K562 (cell line): ENCODE measurements at regions not wholly inside any gene's neighbourhood (a gene's known extent, or its start where the extent isn't known, plus 50 kb on each side); places are given as distances from the start of the nearest gene placed in this dataset.

ENCODE experiments used
- ASH1L ChIP-seq: fragments of 450-650 bp; IDR thresholded peaks from 2 replicates; pipeline ENCODE4 v1.6.1; 2018; ENCODE audit warnings: borderline replicate concordance, mild to moderate bottlenecking, low read depth; ENCODE audit not compliant: partially characterized antibody
- CHAMP1 ChIP-seq: fragments of 450-650 bp; IDR thresholded peaks from 2 replicates; pipeline ENCODE4 v1.6.1; 2016; ENCODE audit warnings: mild to moderate bottlenecking
- FOXM1 ChIP-seq, 2 experiments: fragments of 450-650 bp in 1 of 2; sonication (generic) in 1 of 2; formaldehyde crosslinking in 1 of 2; IDR thresholded peaks; 2 replicates each; pipeline versions ENCODE4 v1.6.1 to v1.9.0; 2017 to 2022; ENCODE audit warnings: low read depth in 2 of 2, mild to moderate bottlenecking in 2 of 2, missing genetic modification reagents in 1 of 2, moderate library complexity in 1 of 2
- HLTF ChIP-seq: fragments of 450-650 bp; IDR thresholded peaks from 2 replicates; pipeline ENCODE4 v1.6.1; 2016
- MLLT1 ChIP-seq, 2 experiments: fragments of 450-650 bp; IDR thresholded peaks; 2 replicates each; pipeline ENCODE4 v1.6.1; 2016
- RBFOX2 ChIP-seq: fragments of 200-400 bp; formaldehyde crosslinking; IDR thresholded peaks from 2 replicates; pipeline ENCODE4 v1.6.1; 2017; ENCODE audit warnings: low read depth, mild to moderate bottlenecking, low read length, moderate library complexity
- TF ChIP-seq, protein P1 (sequence below): fragments of 200-600 bp; sonication (generic); IDR thresholded peaks from one replicate; pipeline ENCODE4 v1.6.1; 2012; ENCODE audit warnings: mild to moderate bottlenecking, low read depth, low read length, inconsistent platforms
- TF ChIP-seq, protein P2 (sequence below): fragments of 250-450 bp; sonication (Bioruptor Pico); IDR thresholded peaks from 2 replicates; pipeline ENCODE4 v1.4.0; 2020; ENCODE audit warnings: mild to moderate bottlenecking, moderate library complexity, borderline replicate concordance

- TF ChIP-seq FOXM1 (IDR thresholded peaks at IDR 0.05; ENCODE audit: low read depth) (peak; percentile 10; the same call in 1 of the 2 replicates), FOXM1 (CRISPR knock-in tag; IDR thresholded peaks at IDR 0.05; ENCODE audit: low read depth) (no peak), HLTF (peak; percentile 69; the same call in 1 of the 2 replicates), RBFOX2 (peak; percentile 15), MLLT1 (IDR thresholded peaks at IDR 0.05) (peak; percentile 13 to 76; a peak in 3 of 4 replicates), CHAMP1 (0 out of 2 replicates have a peak, but pooled peaks have one; percentile 27), ASH1L (peak; percentile 12)
- TF ChIP-seq, protein P1, sequence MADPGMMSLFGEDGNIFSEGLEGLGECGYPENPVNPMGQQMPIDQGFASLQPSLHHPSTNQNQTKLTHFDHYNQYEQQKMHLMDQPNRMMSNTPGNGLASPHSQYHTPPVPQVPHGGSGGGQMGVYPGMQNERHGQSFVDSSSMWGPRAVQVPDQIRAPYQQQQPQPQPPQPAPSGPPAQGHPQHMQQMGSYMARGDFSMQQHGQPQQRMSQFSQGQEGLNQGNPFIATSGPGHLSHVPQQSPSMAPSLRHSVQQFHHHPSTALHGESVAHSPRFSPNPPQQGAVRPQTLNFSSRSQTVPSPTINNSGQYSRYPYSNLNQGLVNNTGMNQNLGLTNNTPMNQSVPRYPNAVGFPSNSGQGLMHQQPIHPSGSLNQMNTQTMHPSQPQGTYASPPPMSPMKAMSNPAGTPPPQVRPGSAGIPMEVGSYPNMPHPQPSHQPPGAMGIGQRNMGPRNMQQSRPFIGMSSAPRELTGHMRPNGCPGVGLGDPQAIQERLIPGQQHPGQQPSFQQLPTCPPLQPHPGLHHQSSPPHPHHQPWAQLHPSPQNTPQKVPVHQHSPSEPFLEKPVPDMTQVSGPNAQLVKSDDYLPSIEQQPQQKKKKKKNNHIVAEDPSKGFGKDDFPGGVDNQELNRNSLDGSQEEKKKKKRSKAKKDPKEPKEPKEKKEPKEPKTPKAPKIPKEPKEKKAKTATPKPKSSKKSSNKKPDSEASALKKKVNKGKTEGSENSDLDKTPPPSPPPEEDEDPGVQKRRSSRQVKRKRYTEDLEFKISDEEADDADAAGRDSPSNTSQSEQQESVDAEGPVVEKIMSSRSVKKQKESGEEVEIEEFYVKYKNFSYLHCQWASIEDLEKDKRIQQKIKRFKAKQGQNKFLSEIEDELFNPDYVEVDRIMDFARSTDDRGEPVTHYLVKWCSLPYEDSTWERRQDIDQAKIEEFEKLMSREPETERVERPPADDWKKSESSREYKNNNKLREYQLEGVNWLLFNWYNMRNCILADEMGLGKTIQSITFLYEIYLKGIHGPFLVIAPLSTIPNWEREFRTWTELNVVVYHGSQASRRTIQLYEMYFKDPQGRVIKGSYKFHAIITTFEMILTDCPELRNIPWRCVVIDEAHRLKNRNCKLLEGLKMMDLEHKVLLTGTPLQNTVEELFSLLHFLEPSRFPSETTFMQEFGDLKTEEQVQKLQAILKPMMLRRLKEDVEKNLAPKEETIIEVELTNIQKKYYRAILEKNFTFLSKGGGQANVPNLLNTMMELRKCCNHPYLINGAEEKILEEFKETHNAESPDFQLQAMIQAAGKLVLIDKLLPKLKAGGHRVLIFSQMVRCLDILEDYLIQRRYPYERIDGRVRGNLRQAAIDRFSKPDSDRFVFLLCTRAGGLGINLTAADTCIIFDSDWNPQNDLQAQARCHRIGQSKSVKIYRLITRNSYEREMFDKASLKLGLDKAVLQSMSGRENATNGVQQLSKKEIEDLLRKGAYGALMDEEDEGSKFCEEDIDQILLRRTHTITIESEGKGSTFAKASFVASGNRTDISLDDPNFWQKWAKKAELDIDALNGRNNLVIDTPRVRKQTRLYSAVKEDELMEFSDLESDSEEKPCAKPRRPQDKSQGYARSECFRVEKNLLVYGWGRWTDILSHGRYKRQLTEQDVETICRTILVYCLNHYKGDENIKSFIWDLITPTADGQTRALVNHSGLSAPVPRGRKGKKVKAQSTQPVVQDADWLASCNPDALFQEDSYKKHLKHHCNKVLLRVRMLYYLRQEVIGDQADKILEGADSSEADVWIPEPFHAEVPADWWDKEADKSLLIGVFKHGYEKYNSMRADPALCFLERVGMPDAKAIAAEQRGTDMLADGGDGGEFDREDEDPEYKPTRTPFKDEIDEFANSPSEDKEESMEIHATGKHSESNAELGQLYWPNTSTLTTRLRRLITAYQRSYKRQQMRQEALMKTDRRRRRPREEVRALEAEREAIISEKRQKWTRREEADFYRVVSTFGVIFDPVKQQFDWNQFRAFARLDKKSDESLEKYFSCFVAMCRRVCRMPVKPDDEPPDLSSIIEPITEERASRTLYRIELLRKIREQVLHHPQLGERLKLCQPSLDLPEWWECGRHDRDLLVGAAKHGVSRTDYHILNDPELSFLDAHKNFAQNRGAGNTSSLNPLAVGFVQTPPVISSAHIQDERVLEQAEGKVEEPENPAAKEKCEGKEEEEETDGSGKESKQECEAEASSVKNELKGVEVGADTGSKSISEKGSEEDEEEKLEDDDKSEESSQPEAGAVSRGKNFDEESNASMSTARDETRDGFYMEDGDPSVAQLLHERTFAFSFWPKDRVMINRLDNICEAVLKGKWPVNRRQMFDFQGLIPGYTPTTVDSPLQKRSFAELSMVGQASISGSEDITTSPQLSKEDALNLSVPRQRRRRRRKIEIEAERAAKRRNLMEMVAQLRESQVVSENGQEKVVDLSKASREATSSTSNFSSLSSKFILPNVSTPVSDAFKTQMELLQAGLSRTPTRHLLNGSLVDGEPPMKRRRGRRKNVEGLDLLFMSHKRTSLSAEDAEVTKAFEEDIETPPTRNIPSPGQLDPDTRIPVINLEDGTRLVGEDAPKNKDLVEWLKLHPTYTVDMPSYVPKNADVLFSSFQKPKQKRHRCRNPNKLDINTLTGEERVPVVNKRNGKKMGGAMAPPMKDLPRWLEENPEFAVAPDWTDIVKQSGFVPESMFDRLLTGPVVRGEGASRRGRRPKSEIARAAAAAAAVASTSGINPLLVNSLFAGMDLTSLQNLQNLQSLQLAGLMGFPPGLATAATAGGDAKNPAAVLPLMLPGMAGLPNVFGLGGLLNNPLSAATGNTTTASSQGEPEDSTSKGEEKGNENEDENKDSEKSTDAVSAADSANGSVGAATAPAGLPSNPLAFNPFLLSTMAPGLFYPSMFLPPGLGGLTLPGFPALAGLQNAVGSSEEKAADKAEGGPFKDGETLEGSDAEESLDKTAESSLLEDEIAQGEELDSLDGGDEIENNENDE: no peak
- TF ChIP-seq, protein P2, sequence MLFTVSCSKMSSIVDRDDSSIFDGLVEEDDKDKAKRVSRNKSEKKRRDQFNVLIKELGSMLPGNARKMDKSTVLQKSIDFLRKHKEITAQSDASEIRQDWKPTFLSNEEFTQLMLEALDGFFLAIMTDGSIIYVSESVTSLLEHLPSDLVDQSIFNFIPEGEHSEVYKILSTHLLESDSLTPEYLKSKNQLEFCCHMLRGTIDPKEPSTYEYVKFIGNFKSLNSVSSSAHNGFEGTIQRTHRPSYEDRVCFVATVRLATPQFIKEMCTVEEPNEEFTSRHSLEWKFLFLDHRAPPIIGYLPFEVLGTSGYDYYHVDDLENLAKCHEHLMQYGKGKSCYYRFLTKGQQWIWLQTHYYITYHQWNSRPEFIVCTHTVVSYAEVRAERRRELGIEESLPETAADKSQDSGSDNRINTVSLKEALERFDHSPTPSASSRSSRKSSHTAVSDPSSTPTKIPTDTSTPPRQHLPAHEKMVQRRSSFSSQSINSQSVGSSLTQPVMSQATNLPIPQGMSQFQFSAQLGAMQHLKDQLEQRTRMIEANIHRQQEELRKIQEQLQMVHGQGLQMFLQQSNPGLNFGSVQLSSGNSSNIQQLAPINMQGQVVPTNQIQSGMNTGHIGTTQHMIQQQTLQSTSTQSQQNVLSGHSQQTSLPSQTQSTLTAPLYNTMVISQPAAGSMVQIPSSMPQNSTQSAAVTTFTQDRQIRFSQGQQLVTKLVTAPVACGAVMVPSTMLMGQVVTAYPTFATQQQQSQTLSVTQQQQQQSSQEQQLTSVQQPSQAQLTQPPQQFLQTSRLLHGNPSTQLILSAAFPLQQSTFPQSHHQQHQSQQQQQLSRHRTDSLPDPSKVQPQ (CRISPR knock-in tag): no peak
Measured at GRCh38 chr6:26304213-26304796, 60.7 kb upstream of the BTN3A2 start (continued).
